ENCODE measurements at regions not wholly inside any gene's neighbourhood (a gene's known extent, or its start where the extent isn't known, plus 50 kb on each side); places are given as distances from the start of the nearest gene placed in this dataset.
"Not testable (repeated sequence)": the region's sequence is repeated elsewhere in the genome, so short reads cannot be mapped to it uniquely, and the experiment has no call there.

DNA sequence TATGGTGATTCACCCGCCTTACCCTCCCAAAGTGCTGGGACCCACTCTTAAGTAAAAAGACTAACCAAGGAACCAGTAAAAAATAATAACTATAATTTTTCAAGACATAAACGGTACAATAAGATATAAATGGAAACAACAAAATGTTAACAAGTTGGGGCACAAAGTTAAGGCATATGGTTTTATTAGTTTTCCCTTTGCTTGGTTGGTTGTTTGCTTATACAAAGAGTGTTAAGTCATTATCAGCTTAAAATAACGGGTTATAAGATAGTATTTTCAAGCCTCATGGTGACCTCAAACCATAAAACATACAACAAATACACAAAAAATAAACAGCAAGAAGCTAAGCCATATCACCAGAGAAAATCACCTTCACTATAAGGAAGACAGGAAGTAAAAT is 406.1 kb downstream of the SEC23A start:
- no peak for DNase-seq

DNA sequence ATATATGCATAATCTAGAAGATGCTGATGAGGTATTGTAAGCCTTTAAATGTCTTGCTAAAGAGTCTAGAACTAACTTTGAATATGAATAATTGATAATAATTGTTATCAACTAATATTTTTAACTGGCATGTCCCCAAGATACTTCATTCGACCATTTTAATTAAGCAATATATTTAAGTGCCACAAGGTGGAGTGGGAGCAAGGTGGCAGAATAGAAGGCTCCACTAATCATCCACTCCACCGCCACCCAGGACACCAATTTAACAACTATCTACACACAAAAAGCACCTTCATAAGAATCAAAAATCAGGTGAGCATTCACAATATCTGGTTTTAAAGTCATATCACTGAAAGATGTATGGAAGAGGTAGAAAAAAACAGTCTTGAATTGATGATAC is 409.6 kb downstream of the SEC23A start:
- no peak for DNase-seq

DNA sequence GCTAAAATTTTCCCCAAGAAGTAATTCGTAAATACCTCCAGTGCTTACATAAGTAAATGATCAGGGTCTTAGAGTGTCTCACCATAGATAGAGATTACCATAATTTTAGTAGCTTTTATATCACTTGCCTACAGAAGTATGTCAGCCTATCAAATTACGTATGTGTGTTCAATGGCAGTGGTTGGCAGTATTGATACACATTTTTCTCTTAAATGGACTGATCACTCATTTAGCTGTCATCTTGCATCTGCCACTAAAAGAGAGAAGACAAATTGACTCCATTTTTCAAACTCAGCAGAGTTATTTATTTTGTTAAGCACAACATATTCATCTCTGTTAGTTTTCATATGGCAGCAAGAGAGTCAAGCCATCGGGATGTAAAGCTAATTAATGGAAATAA is 413.1 kb upstream of the CLEC14A start:
- no peak for DNase-seq

DNA sequence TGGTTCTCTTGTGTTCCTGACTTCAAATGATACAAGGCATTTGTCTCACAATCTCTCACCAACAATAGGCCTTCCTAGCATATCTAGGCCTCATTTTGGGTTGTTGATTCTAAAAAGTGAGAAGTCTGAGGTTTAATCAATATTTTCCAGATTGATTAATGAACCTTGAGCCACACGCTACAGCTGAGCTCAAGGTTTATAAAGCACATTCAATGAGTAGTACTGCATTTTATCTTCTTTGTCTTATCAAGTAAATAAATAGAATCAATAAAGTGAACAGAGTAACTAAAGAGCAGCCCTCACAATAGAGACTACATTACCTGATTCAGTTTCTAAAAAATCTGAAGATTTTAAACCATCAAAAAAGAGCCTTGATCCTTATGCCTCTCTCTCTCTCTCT is 407.5 kb upstream of the CLEC14A start:
- DNase-seq, result no peak

DNA sequence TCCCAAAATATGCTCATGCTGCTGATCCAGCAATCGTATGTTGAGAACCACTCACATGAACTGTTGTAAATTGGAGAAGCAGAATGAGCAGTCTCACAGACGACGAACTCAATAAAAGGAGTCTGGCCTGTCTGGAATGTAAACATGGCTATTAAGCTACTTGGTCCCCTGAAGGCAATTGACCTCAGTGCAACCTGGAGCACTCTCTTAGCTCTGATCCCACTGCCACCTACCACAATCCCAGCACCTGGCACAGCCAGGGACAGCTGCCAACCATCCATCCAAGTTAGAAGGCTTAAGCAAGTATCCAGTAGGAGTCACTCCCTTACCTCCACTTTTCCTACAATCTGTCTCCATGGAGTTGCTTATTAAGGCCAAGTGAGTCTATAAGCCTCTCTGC is 406.9 kb upstream of the CLEC14A start:
- no peak for DNase-seq

DNA sequence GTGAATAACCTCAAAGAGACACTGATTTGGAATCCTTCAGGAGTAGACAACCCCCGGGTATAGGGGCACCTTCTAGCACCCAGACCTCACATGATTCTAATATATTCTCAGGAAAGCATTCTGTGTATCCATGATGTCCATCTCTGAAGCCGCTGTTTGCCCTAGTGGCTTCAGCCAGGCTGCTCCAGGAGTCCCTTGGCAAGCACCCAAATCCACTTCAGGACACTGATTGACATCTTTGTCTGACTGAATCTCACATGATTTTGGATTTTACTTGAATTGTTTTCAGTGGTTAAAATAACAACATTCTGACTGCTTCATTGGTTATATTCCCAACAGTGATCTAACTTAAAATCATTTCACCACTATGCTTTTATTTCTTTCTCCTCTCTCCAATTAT is 390.5 kb upstream of the CLEC14A start:
- no peak for DNase-seq

DNA sequence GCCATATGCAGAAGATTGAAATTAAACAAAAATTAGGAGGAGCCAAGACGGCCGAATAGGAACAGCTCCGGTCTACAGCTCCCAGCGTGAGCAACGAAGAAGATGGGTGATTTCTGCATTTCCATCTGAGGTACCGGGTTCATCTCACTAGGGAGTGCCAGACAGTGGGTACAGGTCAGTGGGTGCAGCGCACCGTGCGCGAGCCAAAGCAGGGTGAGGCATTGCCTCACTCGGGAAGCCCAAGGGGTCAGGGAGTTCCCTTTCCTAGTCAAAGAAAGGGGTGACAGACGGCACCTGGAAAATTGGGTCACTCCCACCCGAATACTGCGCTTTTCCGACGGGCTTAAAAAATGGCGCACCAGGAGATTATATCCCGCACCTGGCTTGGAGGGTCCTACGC is 379.0 kb upstream of the CLEC14A start:
- not testable (repeated sequence) for DNase-seq

DNA sequence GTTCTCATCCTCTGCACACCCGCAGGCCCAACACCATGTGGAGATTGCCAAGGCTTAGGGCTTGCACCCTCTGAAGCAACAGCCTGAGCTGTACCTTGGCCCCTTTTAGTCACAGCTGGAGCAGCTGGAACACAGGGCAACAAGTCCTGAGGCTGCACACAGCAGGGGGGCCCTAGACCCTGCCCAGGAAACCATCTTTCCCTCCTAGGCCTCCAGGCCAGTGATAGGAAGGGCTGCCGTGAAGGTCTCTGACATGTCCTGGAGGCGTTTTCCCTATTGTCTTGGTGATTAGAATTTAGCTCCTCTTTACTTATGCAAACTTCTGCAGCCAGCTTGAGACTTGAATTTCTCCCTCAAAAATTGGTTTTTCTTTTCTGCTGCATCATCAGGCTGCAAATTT is 373.5 kb upstream of the CLEC14A start:
- DNase-seq, result no peak

DNA sequence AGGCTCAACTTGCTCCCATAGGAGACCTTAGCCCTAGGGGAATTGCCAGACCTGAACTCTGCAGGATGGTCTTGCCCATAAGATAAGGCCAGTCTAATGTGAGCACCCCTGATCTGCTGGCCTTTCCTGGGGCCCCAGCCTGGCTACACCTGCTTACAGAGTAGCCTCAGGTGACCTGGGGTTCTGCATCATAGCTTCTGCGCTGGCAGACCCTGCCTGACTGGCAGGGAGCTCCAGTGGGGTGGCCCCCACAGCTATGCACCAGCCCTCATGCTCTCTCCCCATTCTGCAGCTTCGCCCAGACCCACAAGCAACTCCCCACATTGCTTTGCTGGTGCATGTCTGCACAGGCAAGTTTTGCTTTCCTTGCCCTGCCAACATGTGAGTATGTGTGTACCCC is 371.3 kb upstream of the CLEC14A start:
- DNase-seq, result no peak

DNA sequence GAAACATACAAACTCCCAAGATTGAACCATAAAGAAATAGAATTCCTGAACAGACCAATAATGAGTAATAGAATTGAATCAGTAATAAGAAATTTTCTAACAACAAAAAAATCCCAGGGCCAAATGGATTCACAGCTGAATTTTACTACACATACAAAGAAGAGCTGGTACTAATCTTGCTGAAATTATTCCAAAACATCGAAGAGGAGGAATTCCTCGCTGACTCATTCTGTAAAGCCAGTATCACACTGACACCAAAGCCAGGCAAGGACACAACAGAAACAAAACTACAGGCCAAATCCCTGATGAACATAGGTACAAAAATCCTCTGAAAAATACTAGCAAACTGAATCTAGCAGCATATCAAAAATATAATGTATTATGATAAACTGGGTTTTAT is 367.8 kb upstream of the CLEC14A start:
- DNase-seq, result no peak

DNA sequence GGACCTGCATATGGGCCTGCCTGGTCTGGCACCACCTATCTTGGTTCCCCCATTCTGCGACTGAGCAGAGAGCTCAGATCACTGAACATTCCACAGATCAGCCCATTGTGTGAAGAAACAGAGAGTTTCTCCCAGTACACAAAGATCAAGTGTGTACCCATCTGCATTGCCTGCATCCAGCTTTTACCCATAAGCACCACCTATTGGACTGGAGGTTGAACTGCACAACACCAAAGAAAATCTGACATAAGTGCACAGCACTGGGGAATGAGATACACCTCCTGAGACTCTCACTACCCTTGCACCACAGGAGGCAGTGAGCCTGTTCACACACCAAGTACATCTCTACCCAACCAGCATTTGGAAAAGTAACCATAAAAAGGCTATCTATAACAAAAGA is 362.6 kb upstream of the CLEC14A start:
- DNase-seq, result no peak

DNA sequence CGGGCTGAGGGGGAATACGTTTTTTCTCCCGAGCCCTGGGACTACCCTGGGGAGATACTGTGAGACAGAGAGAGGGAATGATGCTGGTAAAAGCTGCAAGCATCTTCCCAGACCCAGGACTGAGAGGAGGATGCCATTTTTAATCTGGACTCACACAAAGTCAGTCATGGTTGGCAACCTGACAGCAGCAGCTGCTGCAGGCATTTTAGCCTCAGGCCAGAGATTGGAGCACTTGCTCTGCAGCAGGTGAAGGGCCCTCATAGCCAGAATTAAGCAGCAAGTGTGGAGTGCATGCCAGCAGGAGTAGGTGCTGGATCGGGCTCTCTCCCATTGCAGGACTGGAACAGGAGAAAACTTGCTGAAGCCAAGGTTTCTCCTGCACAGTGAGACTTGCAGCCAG is 361.1 kb upstream of the CLEC14A start:
- no peak for DNase-seq

DNA sequence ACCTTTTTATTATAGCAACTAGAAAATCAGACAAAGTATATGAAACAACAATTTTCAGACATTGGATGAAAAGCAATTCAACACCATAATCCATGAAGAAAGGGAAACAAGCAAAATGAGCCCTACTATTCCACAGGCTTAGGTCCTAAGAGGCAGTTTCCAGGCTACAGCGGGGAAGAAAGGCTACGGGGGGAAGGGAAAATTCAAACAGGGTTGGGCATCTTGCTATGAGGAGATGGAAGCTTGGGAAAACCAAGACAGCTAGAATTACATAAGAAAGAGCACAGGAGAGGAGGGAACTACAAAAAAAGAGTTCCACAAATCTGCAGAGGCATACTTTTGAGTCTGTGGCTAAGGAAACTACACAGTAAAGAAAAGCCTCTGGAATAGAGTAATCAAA is 356.0 kb upstream of the CLEC14A start:
- DNase-seq, result no peak

DNA sequence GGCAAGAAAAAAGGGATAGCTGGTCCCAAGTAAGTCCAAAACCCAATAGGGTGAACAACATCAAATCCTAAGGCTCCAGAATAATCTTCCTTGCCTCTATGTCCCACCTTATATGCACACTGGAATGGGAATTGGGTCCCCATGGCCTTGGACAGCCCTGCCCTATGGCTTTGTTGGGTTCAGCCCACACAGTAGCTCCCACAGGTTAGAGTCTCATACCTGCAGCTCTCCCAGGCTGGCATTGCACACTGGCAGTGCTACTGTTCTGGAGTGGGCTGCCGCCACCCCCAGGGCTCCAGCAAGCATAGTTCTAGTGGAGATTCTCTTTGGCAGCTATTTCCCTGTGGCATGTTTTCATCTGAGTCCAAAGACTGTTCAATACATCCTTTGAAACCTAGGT is 352.4 kb upstream of the CLEC14A start:
- DNase-seq, result no peak

DNA sequence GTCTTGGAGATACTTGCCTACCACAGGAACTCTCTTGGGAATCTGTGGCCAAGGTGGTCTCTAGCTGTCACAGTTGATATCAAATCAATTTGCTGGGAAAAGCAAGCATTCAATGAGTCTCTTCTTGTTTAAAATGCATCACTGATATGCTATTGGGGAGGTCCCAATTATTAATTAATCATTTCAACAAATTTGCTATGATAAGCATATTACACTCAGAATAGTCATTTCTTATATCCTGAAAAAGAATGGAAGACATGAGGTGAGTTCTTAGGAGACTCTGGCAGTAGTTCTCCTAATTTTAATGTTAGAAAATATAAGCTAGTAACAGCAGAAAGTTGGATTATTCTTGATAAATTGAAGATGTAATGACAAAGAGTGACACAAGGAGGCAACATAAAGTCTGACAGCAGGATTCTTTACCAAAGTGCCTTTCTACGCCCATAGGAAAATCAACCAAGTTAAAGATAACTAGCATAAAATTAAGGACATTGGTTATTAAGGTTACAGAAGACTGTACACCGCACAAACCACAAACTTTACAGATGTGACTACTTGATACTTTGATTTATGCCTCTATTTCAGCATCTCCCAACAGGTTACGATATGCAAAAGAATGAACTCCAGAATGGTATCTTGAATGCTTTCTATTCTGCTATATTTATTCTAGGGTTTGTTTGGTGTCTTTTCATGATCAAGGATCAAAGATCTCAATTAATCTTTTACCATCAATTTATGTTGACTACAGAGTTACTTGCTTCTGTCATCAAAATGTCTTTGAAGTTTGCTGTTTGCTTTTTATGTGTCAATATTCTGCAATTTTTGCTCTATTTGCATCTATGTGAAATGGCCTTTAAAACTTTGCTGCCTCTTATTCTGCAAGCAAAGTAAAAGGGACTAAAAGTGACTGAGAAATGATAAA is 349.6 kb upstream of the CLEC14A start:
- no peak for DNase-seq

DNA sequence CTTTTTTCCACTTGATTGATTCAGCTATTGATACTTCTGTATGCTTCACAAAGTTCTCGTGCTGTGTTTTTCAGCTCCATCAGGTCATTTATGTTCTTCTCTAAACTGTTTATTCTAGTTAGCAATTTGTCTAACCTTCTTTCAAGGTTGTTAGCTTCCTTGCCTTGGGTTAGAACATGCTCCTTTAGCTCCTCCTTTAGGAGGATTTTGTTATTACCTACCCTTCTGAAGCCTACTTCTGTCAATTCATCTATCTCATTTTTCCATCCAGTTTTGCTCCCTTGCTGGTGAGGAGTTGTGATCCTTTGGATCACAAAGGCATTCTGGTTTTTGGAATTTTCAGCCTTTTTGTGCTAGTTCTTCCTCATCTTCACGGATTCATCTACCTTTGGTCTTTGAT is 344.7 kb upstream of the CLEC14A start:
- DNase-seq, result not testable (repeated sequence)

DNA sequence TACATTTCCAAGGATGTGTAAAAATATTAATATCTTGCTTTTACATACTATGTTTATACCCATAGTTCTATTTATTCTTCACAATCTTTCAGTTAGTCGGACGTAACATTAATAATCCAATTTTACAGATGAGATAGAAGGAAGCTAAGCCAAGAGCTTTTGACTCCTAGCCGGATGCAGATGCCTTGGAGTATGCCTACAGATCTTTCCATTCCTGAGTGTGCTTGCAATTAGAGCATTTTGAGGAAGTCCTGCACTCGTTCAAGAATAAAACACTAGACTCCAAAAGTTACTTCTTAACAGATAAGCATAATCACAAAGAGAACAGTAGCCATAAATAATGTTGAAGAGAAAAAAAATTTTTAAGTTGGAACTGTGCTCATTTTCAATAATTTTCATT is 337.6 kb upstream of the CLEC14A start:
- no peak for DNase-seq

DNA sequence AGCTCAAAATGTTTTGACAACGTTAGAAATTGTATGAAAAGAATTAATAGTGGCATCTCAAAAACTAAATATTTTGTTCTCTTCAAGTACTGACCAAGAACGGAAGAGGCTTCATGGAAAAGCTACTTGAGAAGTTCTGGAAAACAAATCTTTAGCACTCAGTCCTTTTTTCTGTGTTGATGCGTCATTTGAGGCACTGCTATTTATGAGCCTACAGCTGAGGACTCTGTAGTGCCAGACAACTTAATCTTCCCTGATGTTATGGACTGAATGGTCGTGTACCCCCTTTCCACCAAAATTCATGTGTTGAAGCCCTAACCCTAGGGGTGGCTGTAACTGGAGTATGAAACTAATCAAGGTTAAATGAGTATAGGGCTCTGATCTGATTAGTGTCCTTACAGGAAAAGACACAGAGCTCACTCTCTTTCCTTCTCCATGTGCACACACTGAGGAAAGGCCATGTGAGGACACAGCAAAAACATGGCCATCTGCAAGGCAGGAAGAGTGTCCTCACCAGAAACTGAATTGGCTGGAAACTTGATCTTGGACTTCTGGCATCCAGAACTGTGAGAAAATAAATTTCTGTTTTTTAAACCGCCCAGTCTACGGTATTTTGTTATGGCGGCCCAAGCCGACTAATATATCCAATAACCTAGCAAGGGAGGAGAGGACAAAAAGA is 337.0 kb upstream of the CLEC14A start:
- no peak for DNase-seq

DNA sequence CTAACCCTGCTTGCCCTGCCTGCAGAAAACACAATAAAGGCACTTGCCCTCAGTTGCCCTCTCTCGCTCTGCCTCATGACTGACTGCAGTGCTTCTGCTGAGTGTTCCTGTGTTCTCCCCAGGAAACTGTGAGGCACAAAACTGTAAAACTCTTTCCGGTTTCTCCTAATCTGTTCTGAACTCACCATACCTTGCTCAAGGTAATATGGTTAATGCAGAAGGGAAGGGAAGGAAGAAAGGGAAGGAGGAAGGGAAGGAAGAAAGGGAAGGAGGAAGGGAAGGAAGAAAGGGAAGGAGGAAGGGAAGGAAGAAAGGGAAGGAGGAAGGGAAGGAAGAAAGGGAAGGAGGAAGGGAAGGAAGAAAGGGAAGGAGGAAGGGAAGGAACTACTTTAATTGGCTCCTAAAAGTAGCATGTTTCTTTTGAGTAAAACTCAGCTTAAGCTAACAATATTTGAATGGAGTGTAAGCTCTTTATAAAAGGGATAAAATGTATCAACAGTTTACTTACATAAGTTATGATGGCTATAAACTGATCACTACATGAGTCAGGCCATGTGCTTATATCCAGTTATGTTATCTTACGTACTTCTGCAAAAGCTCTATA is 334.0 kb upstream of the CLEC14A start:
- no peak for DNase-seq

DNA sequence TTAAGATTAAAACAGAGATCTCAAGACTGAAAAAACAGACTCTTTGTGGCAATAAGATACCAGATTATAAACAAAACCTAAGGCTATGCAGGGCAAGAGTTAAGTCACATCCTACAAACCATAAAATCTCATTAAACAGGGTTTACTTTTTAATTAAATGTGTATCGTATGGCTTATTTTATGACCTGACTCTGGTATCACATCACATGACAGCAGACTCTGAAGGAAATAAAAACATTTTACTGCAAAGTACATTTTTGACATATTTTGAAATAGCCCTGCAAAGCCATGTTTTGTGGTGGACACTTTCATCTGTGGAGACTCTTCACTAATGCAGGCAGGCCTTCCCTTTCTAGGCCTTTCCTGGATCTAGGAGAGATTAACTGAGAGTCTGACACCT is 327.6 kb upstream of the CLEC14A start:
- no peak for DNase-seq

DNA sequence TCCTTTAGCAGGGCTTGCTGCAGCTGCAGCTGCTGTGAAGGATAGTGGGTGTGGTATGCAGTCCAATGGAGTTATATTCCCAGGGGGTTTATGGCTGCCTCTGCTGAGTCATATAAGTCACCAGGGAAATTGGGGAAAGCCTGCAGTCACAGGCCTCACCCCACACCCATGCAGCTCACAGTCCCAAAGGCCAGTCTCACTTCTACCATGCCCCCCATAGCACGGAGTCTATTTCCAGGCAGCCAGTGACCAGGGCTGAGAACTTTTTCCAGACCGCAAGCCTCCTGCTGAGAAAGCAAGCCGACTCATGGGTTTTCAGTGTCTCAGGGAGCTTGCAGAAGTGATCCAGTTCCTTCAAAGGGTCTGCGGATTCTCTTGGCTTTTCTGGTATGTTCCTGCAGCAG is 322.4 kb upstream of the CLEC14A start:
- DNase-seq, result no peak

DNA sequence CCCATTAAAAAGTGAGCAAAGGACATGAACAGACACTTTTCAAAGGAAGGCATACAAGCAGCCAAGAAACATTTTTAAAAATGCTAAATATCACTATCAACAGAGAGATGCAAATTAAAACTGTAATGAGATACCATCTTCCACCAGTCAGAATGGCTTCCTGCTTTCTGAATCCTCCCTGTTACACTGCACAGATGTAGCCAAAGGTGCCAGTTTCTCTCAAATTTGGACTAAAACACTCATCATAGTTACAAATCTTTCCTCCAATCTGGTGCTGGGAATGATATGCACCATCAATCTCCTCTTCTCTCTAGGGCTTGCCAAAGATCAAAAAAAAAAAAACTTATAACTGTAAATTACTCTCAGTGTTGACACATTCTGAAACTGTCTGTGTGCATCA is 311.8 kb upstream of the CLEC14A start:
- no peak for DNase-seq

DNA sequence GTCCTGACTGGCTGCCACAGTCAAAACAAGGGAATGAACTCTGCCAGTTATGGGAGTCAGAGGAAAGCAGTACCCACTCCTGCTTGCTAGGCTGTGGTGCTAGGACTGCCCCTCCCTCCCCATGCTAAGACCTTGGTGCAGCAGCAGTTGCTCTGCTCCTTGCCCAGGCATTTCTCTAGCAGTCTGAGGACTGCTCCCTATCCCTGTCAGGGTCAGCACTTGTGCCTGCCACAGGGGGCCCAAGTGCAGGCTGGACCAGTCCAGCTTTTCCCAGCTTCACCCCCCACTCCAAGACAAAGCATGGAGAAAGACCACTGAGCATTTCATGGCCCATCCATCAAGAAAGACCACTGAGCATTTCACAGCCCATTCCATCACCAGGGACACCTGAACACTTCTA is 305.8 kb upstream of the CLEC14A start:
- no peak for DNase-seq

DNA sequence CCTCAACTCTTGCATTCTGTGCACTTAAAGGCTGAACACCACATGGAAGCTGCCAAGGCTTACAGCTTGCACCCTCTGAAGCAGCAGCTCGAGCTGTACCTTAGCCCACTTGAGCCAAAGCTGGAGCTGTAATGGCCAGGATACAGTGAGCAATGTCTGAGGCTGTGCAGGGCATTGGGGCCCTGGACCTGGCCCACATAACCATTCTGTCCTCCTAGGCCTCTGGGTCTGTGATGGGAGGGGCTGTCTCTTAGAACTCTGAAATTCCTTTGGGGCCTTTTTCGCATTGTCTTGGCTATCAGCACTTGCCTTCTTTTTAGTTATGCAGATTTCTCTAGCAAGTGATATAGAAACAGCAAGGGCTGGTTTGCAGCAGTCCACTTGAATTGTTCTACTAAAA is 303.8 kb upstream of the CLEC14A start:
- no peak for DNase-seq
